ENCODE measurements at regions not wholly inside any gene's neighbourhood (a gene's known extent, or its start where the extent isn't known, plus 50 kb on each side); places are given as distances from the start of the nearest gene placed in this dataset.

GRCh38 chr7:57398548-57398947 is 51.4 kb upstream of the ZNF716 start:
- no peaks in the 10 kb centered on the region for H3K4me1 ChIP-seq (replicated peaks in 1 of 4; ENCODE audit: control insufficient read depth in 3 of 4, insufficient read depth in 4 of 4, low read length in 3 of 4)
- no peaks in the 10 kb centered on the region for H4K20me1 ChIP-seq (replicated peaks in 1 of 2; ENCODE audit: control insufficient read depth in 1 of 2, insufficient read depth in 2 of 2, low read length in 2 of 2)
- peaks cover 70 to 80% of the 10 kb centered on the region in 2 experiments for H3K9me3 ChIP-seq (ENCODE audit: insufficient read depth in 2 of 2, low read depth in 1 of 2, low read length in 1 of 2)
- H3K4me3 ChIP-seq (ENCODE audit: extremely low read depth in 1 of 4, insufficient read depth in 2 of 4, low read depth in 3 of 4, low read length in 4 of 4): no peak overlapping the region
- H2BK120ac ChIP-seq (replicated peaks; ENCODE audit: low read depth, low read length): no peak overlapping the region
- POLR2A ChIA-PET (ENCODE audit: partially characterized antibody): no interaction called here
- H2BK15ac ChIP-seq (ENCODE audit: low read length): no peak overlapping the region
- no peak overlapping the region for H2AFZ ChIP-seq (ENCODE audit: low read length)
- no peak for TF ChIP-seq RXRA (IDR thresholded peaks at IDR 0.05; ENCODE audit: insufficient read depth, low read depth, low read length)
- TF ChIP-seq POLR2AphosphoS5 (IDR thresholded peaks at IDR 0.05; ENCODE audit: low read depth, low read length): no peak
- no peak for TF ChIP-seq HDAC2 (IDR thresholded peaks at IDR 0.05; ENCODE audit: borderline replicate concordance in 1 of 2, low read depth in 2 of 2, low read length in 2 of 2)
- no peak for TF ChIP-seq POLR2A (IDR thresholded peaks at IDR 0.05; ENCODE audit: control extremely low read depth in 1 of 2, low read depth in 2 of 2, low read length in 2 of 2)
- no peak for TF ChIP-seq CBX8 (IDR thresholded peaks at IDR 0.05; ENCODE audit: borderline replicate concordance, low read depth, low read length)
- TF ChIP-seq SP4 (IDR thresholded peaks at IDR 0.05; ENCODE audit: low read length): no peak
- no peak for TF ChIP-seq NRF1 (IDR thresholded peaks at IDR 0.05; ENCODE audit: low read depth, low read length)
- no peak for TF ChIP-seq CBX5 (IDR thresholded peaks at IDR 0.05; ENCODE audit: low read depth, low read length)
- no peak for TF ChIP-seq KDM1A (IDR thresholded peaks at IDR 0.05; ENCODE audit: borderline replicate concordance, low read length)
- TF ChIP-seq EGR1 (IDR thresholded peaks at IDR 0.05; ENCODE audit: borderline replicate concordance, low read depth, low read length): no peak
- no peak for TF ChIP-seq TAF1 (IDR thresholded peaks at IDR 0.05; ENCODE audit: low read depth, low read length)
- no peak for TF ChIP-seq RBBP5 (IDR thresholded peaks at IDR 0.05; ENCODE audit: borderline replicate concordance, low read depth, low read length)
- TF ChIP-seq SP1 (IDR thresholded peaks at IDR 0.05; ENCODE audit: low read depth, low read length): no peak
- TF ChIP-seq RAD21 (IDR thresholded peaks at IDR 0.05 in 1 of 2, conservative IDR thresholded peaks at IDR 0.05 in 1 of 2; ENCODE audit: low read depth in 2 of 2, low read length in 2 of 2): no peak
- no peak for TF ChIP-seq YY1 (IDR thresholded peaks at IDR 0.05; ENCODE audit: low read depth, low read length)
- no peak for TF ChIP-seq SIX5 (IDR thresholded peaks at IDR 0.05; ENCODE audit: low read depth, low read length)
- H4K5ac ChIP-seq (ENCODE audit: insufficient read length, low read depth, low read length): no peak overlapping the region
- H3K4me2 ChIP-seq (ENCODE audit: insufficient read depth in 1 of 2, low read depth in 2 of 2, low read length in 2 of 2): no peak overlapping the region
- H3K23me2 ChIP-seq (ENCODE audit: low read depth, low read length): no peaks in the 10 kb centered on the region
- no peak overlapping the region for H3K18ac ChIP-seq (ENCODE audit: extremely low read depth, low read length)
- H3K56ac ChIP-seq (replicated peaks; ENCODE audit: insufficient read length, low read depth, low read length): no peak overlapping the region
- no peak for FAIRE-seq
- no peak overlapping the region for H2BK12ac ChIP-seq (ENCODE audit: low read depth, low read length)
- no peak overlapping the region for H2BK20ac ChIP-seq (ENCODE audit: low read length)
- H3K4ac ChIP-seq (replicated peaks; ENCODE audit: insufficient read length, low read depth, low read length): no peak overlapping the region
- no peaks in the 10 kb centered on the region for H3K79me1 ChIP-seq (ENCODE audit: low read depth, low read length)
- CTCF ChIA-PET (ENCODE audit: partially characterized antibody): no interaction called here
- no peak for DNase-seq (ENCODE audit: low read depth in 1 of 2, low spot score in 2 of 2)
- H2BK5ac ChIP-seq (ENCODE audit: low read depth, low read length): no peak overlapping the region
- no peak overlapping the region for H3K9ac ChIP-seq (replicated peaks in 1 of 4; ENCODE audit: extremely low read depth in 1 of 4, low read depth in 3 of 4, low read length in 3 of 4)
- H3K14ac ChIP-seq (ENCODE audit: insufficient read length): no peak overlapping the region
- no peaks in the 10 kb centered on the region for H3K36me3 ChIP-seq (ENCODE audit: control insufficient read depth in 2 of 4, insufficient read depth in 4 of 4, low read length in 3 of 4)
- no peak overlapping the region for H4K8ac ChIP-seq (ENCODE audit: extremely low read depth, insufficient read depth, low read length)
- 97% methylated on average over 10 of the region's 14 CpGs; no CpG with 5 or more reads in 1 of the 2 experiments for WGBS, 2 experiments (ENCODE audit: extremely low coverage in 1 of 2, insufficient coverage in 1 of 2, insufficient read length in 1 of 2, insufficient replicate concordance in 2 of 2, low coverage in 1 of 2, low lambda C conversion rate in 2 of 2, missing lambda C conversion rate in 1 of 2)
- H3K27ac ChIP-seq (ENCODE audit: low read depth, low read length): no peak overlapping the region
- H3K79me2 ChIP-seq (ENCODE audit: control insufficient read depth in 1 of 2, insufficient read depth in 2 of 2, low read length in 2 of 2): no peaks in the 10 kb centered on the region
- no peak overlapping the region for H3K23ac ChIP-seq (ENCODE audit: insufficient read length)
- H4K91ac ChIP-seq (replicated peaks; ENCODE audit: insufficient read length, low read length): no peak overlapping the region
- no peak overlapping the region for H2AK5ac ChIP-seq (ENCODE audit: low read depth, low read length)
- no peaks in the 10 kb centered on the region for H3K27me3 ChIP-seq (replicated peaks in 1 of 4; ENCODE audit: control insufficient read depth in 3 of 4, extremely low read depth in 1 of 4, insufficient read depth in 3 of 4, low read length in 3 of 4)

Measured in H1 (cell line).